Retina (tissue), 1 donor: ENCODE measurements at regions not wholly inside any gene's neighbourhood (a gene's known extent, or its start where the extent isn't known, plus 50 kb on each side); places are given as distances from the start of the nearest gene placed in this dataset.
"Not testable (repeated sequence)": the region's sequence is repeated elsewhere in the genome, so short reads cannot be mapped to it uniquely, and the experiment has no call there.

Experiments used
- DNase-seq: peaks from one replicate; pipeline ENCODE4 v3.0.0-alpha.2; 2016

- no peak for DNase-seq
Observed at GRCh38 chr3:191148131-191148530, 50.9 kb upstream of the OSTN start.

GRCh38 chr3:191143224-191143623 lies 55.8 kb upstream of the OSTN start:
- DNase-seq: no peak

- DNase-seq: no peak
Observed at GRCh38 chr3:191141728-191142127, 57.3 kb upstream of the OSTN start.

GRCh38 chr3:191139736-191140135 lies 59.3 kb upstream of the OSTN start:
- no peak for DNase-seq

GRCh38 chr3:191138937-191139336 lies 60.1 kb upstream of the OSTN start:
- no peak for DNase-seq

- DNase-seq: no peak
Observed at GRCh38 chr3:191137708-191138107, 61.3 kb upstream of the OSTN start.

- no peak for DNase-seq
Observed at GRCh38 chr3:191136347-191136746, 62.7 kb upstream of the OSTN start.

- DNase-seq: no peak
Observed at GRCh38 chr3:191135175-191135574, 63.9 kb upstream of the OSTN start.

GRCh38 chr3:191133359-191133758 lies 65.7 kb upstream of the OSTN start:
- no peak for DNase-seq

GRCh38 chr3:191131305-191131704 lies 67.7 kb upstream of the OSTN start:
- DNase-seq: no peak

- not testable (repeated sequence) for DNase-seq
Observed at GRCh38 chr3:191124891-191125290, 74.2 kb upstream of the OSTN start.

- no peak for DNase-seq
Observed at GRCh38 chr3:191123946-191124345, 75.1 kb upstream of the OSTN start.

- no peak for DNase-seq
Observed at GRCh38 chr3:191123231-191123630, 75.8 kb upstream of the OSTN start.

GRCh38 chr3:191120447-191121298 lies 78.4 kb upstream of the OSTN start:
- DNase-seq: peak; percentile 19

GRCh38 chr3:191119415-191120295 lies 79.4 kb upstream of the OSTN start:
- peak; percentile 43 for DNase-seq

- DNase-seq: no peak
Observed at GRCh38 chr3:191111722-191112121, 87.3 kb upstream of the OSTN start.

- DNase-seq: no peak
Observed at GRCh38 chr3:191105418-191105817, 93.6 kb upstream of the OSTN start.

- DNase-seq: no peak
Observed at GRCh38 chr3:191100516-191100915, 98.5 kb upstream of the OSTN start.

GRCh38 chr3:191094057-191094845 lies 104.8 kb upstream of the OSTN start:
- DNase-seq: no peak

- DNase-seq: no peak
Observed at GRCh38 chr3:191087391-191087790, 111.7 kb upstream of the OSTN start.

GRCh38 chr3:191085091-191085490 lies 114.0 kb upstream of the OSTN start:
- DNase-seq: no peak

GRCh38 chr3:191078913-191079312 lies 120.1 kb upstream of the OSTN start:
- DNase-seq: not testable (repeated sequence)

GRCh38 chr3:191076903-191077552 lies 122.0 kb upstream of the OSTN start:
- no peak for DNase-seq
